ENCODE measurements at regions not wholly inside any gene's neighbourhood (a gene's known extent, or its start where the extent isn't known, plus 50 kb on each side); places are given as distances from the start of the nearest gene placed in this dataset.

- DNase-seq = no peak
- Histone ChIP-seq H3K9ac (no peak overlapping the region), H3F3A (replicated peaks; ENCODE audit: insufficient read depth) (no peaks in the 10 kb centered on the region), H4K20me1 (ENCODE audit: insufficient read depth) (no peaks in the 10 kb centered on the region), H3K36me3 (replicated peaks in 1 of 2; ENCODE audit: control insufficient read depth in 1 of 2, insufficient read depth in 2 of 2, low read length in 1 of 2) (no peaks in the 10 kb centered on the region), H3K4me2 (no peak overlapping the region), H3K9me2 (no peaks in the 10 kb centered on the region), H3K4me1 (ENCODE audit: control insufficient read depth in 1 of 2, insufficient read depth in 2 of 2, low read depth in 1 of 2, low read length in 1 of 2) (no peaks in the 10 kb centered on the region), H3K9me3 (no peaks in the 10 kb centered on the region), H3K27ac (ENCODE audit: low read depth in 2 of 2, low read length in 1 of 2) (no peak overlapping the region), H2AFZ (ENCODE audit: low read depth) (no peak overlapping the region), H3K27me3 (ENCODE audit: insufficient read depth) (no peaks in the 10 kb centered on the region), H3K4me3 (ENCODE audit: low read depth in 2 of 2, low read length in 1 of 2) (no peak overlapping the region), H3K79me2 (ENCODE audit: insufficient read depth) (no peaks in the 10 kb centered on the region)
- no peak for TF ChIP-seq GATA2 (CRISPR knock-in tag; IDR thresholded peaks at IDR 0.05)
- TF ChIP-seq YY1 (IDR thresholded peaks at IDR 0.05; ENCODE audit: low read depth) = no peak
- TF ChIP-seq USF1 (IDR thresholded peaks at IDR 0.05; ENCODE audit: borderline replicate concordance, low read depth) = no peak
- no peak for TF ChIP-seq JUND (IDR thresholded peaks at IDR 0.05)
- TF ChIP-seq NFIC (IDR thresholded peaks at IDR 0.05; ENCODE audit: borderline replicate concordance) = no peak
- no peak for TF ChIP-seq SMC3 (IDR thresholded peaks at IDR 0.05; ENCODE audit: low read depth, low read length)
- no peak for TF ChIP-seq TEAD4 (IDR thresholded peaks at IDR 0.05; ENCODE audit: borderline replicate concordance, insufficient read depth)
- no peak for TF ChIP-seq ELF1 (IDR thresholded peaks at IDR 0.05)
- no peak for TF ChIP-seq MXI1 (IDR thresholded peaks at IDR 0.05; ENCODE audit: low read depth, low read length)
- TF ChIP-seq POLR2AphosphoS5 (IDR thresholded peaks at IDR 0.05; ENCODE audit: low read depth, low read length) = no peak
- WGBS (ENCODE audit: low lambda C conversion rate) = 35% methylated on average over 3 of the region's 3 CpGs
- ChIA-PET POLR2A (interaction anchor here (1.1 kb wide), 1 partner anchor 714 kb away, joined by 3 read pairs; no protein-coding TSS in a partner anchor), CTCF (no interaction called here)
These were observed 149.1 kb upstream of the MOCS1 start for GRCh38 chr6:40083141-40083920.

GRCh38 chr6:40082278-40083043, 148.2 kb upstream of the MOCS1 start:
- no peaks in the 10 kb centered on the region for H3K4me1 ChIP-seq (ENCODE audit: control insufficient read depth in 1 of 2, insufficient read depth in 2 of 2, low read depth in 1 of 2, low read length in 1 of 2)
- H3K27me3 ChIP-seq (ENCODE audit: insufficient read depth) = no peaks in the 10 kb centered on the region
- H3F3A ChIP-seq (replicated peaks; ENCODE audit: insufficient read depth) = no peaks in the 10 kb centered on the region
- H3K4me2 ChIP-seq = no peak overlapping the region
- no peak overlapping the region for H3K27ac ChIP-seq (ENCODE audit: low read depth in 2 of 2, low read length in 1 of 2)
- H3K36me3 ChIP-seq (replicated peaks in 1 of 2; ENCODE audit: control insufficient read depth in 1 of 2, insufficient read depth in 2 of 2, low read length in 1 of 2) = no peaks in the 10 kb centered on the region
- no peaks in the 10 kb centered on the region for H3K79me2 ChIP-seq (ENCODE audit: insufficient read depth)
- H3K4me3 ChIP-seq (ENCODE audit: low read depth in 2 of 2, low read length in 1 of 2) = no peak overlapping the region
- ChIA-PET POLR2A (interaction anchor here (1.1 kb wide), 1 partner anchor 714 kb away, joined by 3 read pairs; no protein-coding TSS in a partner anchor), CTCF (no interaction called here)
- WGBS (ENCODE audit: low lambda C conversion rate) = 0% methylated on average over 6 of the region's 6 CpGs
- DNase-seq = no peak
- no peak overlapping the region for H2AFZ ChIP-seq (ENCODE audit: low read depth)
- no peak overlapping the region for H3K9ac ChIP-seq
- no peaks in the 10 kb centered on the region for H4K20me1 ChIP-seq (ENCODE audit: insufficient read depth)
- TF ChIP-seq MEF2A (IDR thresholded peaks at IDR 0.05; ENCODE audit: borderline replicate concordance, low read depth) = no peak
- TF ChIP-seq FOXJ3 (CRISPR knock-in tag; IDR thresholded peaks at IDR 0.05) = no peak
- TF ChIP-seq SMC3 (IDR thresholded peaks at IDR 0.05; ENCODE audit: low read depth, low read length) = no peak
- no peak for TF ChIP-seq MXI1 (IDR thresholded peaks at IDR 0.05; ENCODE audit: low read depth, low read length)
- TF ChIP-seq JUND (IDR thresholded peaks at IDR 0.05) = no peak
- TF ChIP-seq NRF1 (IDR thresholded peaks at IDR 0.05; ENCODE audit: low read depth, low read length) = no peak
- H3K9me3 ChIP-seq = no peaks in the 10 kb centered on the region
- H3K9me2 ChIP-seq = no peaks in the 10 kb centered on the region
